Neural cell (in vitro differentiated cells): ENCODE measurements at regions not wholly inside any gene's neighbourhood (a gene's known extent, or its start where the extent isn't known, plus 50 kb on each side); places are given as distances from the start of the nearest gene placed in this dataset.

Source experiments
- EP300 ChIP-seq: fragments of 450-650 bp; conservative IDR thresholded peaks from 2 replicates; pipeline ENCODE4 v1.6.1; 2014; ENCODE audit warnings: antibody characterized with exemption, mild to moderate bottlenecking, moderate library complexity; ENCODE audit not compliant: poor library complexity, severe bottlenecking
- RAD21 ChIP-seq: fragments of 450-650 bp; conservative IDR thresholded peaks from 2 replicates; pipeline ENCODE4 v1.6.1; 2014; ENCODE audit warnings: antibody characterized with exemption, mild to moderate bottlenecking, moderate library complexity

- TF ChIP-seq EP300 (no peak), RAD21 (no peak)
These were observed 129.0 kb downstream of the RPL22L1 start for GRCh38 chr3:170740726-170741591.
